ELR (cell line): ENCODE measurements at regions not wholly inside any gene's neighbourhood (a gene's known extent, or its start where the extent isn't known, plus 50 kb on each side); places are given as distances from the start of the nearest gene placed in this dataset.
"Not testable (repeated sequence)": the region's sequence is repeated elsewhere in the genome, so short reads cannot be mapped to it uniquely, and the experiment has no call there.

ENCODE experiments used
- DNase-seq: peaks from one replicate; pipeline ENCODE4 v3.0.0-alpha.2; 2015; ENCODE audit warnings: low read depth

GRCh38 chrX:138929926-138930582, 218.5 kb upstream of the FGF13 start:
- no peak for DNase-seq

- DNase-seq, result no peak
Observed at GRCh38 chrX:138928737-138929459, 217.4 kb upstream of the FGF13 start.

- peak; percentile 58 for DNase-seq
Observed at GRCh38 chrX:138925330-138925729, 213.8 kb upstream of the FGF13 start.

- DNase-seq, result no peak
Observed at GRCh38 chrX:138923805-138924204, 212.3 kb upstream of the FGF13 start.

GRCh38 chrX:138921031-138921430, 209.5 kb upstream of the FGF13 start:
- no peak for DNase-seq

GRCh38 chrX:138917781-138918180, 206.3 kb upstream of the FGF13 start:
- peak; percentile 49 for DNase-seq

GRCh38 chrX:138914767-138915166, 203.2 kb upstream of the FGF13 start:
- no peak for DNase-seq

- DNase-seq, result no peak
Observed at GRCh38 chrX:138908577-138908976, 197.1 kb upstream of the FGF13 start.

- DNase-seq, result peak; percentile 30
Observed at GRCh38 chrX:138897621-138898492, 186.3 kb upstream of the FGF13 start.

- no peak for DNase-seq
Observed at GRCh38 chrX:138890491-138890890, 179.0 kb upstream of the FGF13 start.

- no peak for DNase-seq
Observed at GRCh38 chrX:138889149-138889548, 177.6 kb upstream of the FGF13 start.

GRCh38 chrX:138886769-138887168, 175.3 kb upstream of the FGF13 start:
- DNase-seq, result no peak

GRCh38 chrX:138885886-138886285, 174.4 kb upstream of the FGF13 start:
- DNase-seq, result peak; percentile 26

GRCh38 chrX:138880293-138880692, 168.8 kb upstream of the FGF13 start:
- not testable (repeated sequence) for DNase-seq

- DNase-seq, result peak; percentile 24
Observed at GRCh38 chrX:138877746-138878145, 166.2 kb upstream of the FGF13 start.

- DNase-seq, result no peak
Observed at GRCh38 chrX:138875472-138875871, 164.0 kb upstream of the FGF13 start.

GRCh38 chrX:138874271-138874935, 162.9 kb upstream of the FGF13 start:
- no peak for DNase-seq

- not testable (repeated sequence) for DNase-seq
Observed at GRCh38 chrX:138873640-138874039, 162.1 kb upstream of the FGF13 start.

- no peak for DNase-seq
Observed at GRCh38 chrX:138872537-138872936, 161.0 kb upstream of the FGF13 start.

GRCh38 chrX:138871739-138872138, 160.2 kb upstream of the FGF13 start:
- DNase-seq, result no peak

GRCh38 chrX:138866643-138867042, 155.1 kb upstream of the FGF13 start:
- no peak for DNase-seq

- DNase-seq, result no peak
Observed at GRCh38 chrX:138865093-138865649, 153.7 kb upstream of the FGF13 start.
